ENCODE measurements at regions not wholly inside any gene's neighbourhood (a gene's known extent, or its start where the extent isn't known, plus 50 kb on each side); places are given as distances from the start of the nearest gene placed in this dataset.

DNA sequence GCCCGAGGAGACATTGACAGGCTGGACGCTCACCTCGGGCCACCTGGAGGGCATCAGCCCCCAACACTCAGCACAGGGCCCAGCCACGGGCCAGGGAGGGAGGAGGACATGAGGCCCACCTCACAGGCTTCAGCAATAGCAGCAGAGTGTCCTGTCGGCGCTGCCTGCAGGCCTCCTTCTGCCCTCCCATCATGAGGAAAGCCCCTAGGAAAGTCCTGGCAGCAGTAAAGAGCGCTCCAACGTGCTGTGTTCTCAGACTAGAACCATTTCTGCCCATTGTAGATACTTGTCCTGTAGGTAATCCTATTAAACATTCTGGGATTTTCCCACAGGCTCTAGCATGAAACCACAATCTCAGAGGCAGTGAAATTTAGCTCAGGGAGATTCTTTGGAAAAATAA, 62.0 kb upstream of the GALNT2 start:
- Histone ChIP-seq H3K27me3 (ENCODE audit: insufficient read depth, low read length) (no peaks in the 10 kb centered on the region), H3K9me3 (ENCODE audit: control insufficient read depth in 1 of 2, low read length in 2 of 2) (no peaks in the 10 kb centered on the region), H3K36me3 (ENCODE audit: insufficient read depth, low read length) (no peaks in the 10 kb centered on the region), H3K4me3 (ENCODE audit: low read length in 2 of 2) (no peak overlapping the region), H3K27ac (ENCODE audit: low read depth, low read length) (no peak overlapping the region), H3K4me1 (ENCODE audit: insufficient read depth, low read length) (no peaks in the 10 kb centered on the region)
- POLR2A ChIA-PET (ENCODE audit: partially characterized antibody) = no interaction called here
- intact Hi-C loops (cut with micrococcal nuclease) = no loop called here
- no peaks in the 10 kb centered on the region for H3K4me1 Mint-ChIP-seq
- CTCF ChIA-PET (ENCODE audit: partially characterized antibody) = no interaction called here
- H3K9me3 Mint-ChIP-seq = no peaks in the 10 kb centered on the region
- peaks cover 10 to 15% of the 10 kb centered on the region in 2 donors for H3K27me3 Mint-ChIP-seq
- DNase-seq = no peak
- H3K27ac Mint-ChIP-seq = no peak overlapping the region
- no peak overlapping the region for H3K4me3 Mint-ChIP-seq
- H3K36me3 Mint-ChIP-seq = no peaks in the 10 kb centered on the region

DNA sequence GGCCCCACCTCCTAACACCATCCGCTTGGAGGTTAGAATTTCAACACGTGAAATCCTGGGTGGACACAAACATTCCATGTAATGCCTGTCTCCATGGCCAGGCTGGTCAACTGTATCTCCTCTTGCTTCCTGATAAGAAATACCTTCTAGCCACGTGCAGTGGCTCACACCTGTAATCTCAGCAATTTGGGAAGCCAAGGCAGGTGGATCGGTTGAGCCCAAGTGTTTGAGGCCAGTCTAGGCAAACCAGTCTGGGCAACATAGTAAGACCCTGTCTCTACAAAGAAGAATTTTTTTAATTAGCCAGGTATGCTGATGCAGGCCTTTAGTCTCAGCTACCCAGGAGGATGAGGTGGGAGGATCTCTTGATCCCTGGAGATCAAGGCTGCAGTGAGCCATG, 58.3 kb upstream of the GALNT2 start:
- Mint-ChIP-seq H3K4me1 (no peaks in the 10 kb centered on the region), H3K9me3 (peaks cover 0 to 2% (median 0%) of the 10 kb centered on the region in 8 donors), H3K36me3 (no peaks in the 10 kb centered on the region), H3K27ac (no peak overlapping the region), H3K27me3 (peaks cover 8 to 10% of the 10 kb centered on the region in 2 donors), H3K4me3 (no peak overlapping the region)
- Histone ChIP-seq H3K9me3 (ENCODE audit: control insufficient read depth in 1 of 2, low read length in 2 of 2) (no peaks in the 10 kb centered on the region), H3K4me1 (ENCODE audit: insufficient read depth, low read length) (no peaks in the 10 kb centered on the region), H3K4me3 (ENCODE audit: low read length in 2 of 2) (no peak overlapping the region), H3K27me3 (ENCODE audit: insufficient read depth, low read length) (no peaks in the 10 kb centered on the region), H3K36me3 (ENCODE audit: insufficient read depth, low read length) (no peaks in the 10 kb centered on the region), H3K27ac (ENCODE audit: low read depth, low read length) (no peak overlapping the region)
- DNase-seq = no peak
- CTCF ChIA-PET (ENCODE audit: partially characterized antibody) = no interaction called here
- intact Hi-C loops (cut with micrococcal nuclease) = no loop called here
- POLR2A ChIA-PET (ENCODE audit: partially characterized antibody) = no interaction called here

DNA sequence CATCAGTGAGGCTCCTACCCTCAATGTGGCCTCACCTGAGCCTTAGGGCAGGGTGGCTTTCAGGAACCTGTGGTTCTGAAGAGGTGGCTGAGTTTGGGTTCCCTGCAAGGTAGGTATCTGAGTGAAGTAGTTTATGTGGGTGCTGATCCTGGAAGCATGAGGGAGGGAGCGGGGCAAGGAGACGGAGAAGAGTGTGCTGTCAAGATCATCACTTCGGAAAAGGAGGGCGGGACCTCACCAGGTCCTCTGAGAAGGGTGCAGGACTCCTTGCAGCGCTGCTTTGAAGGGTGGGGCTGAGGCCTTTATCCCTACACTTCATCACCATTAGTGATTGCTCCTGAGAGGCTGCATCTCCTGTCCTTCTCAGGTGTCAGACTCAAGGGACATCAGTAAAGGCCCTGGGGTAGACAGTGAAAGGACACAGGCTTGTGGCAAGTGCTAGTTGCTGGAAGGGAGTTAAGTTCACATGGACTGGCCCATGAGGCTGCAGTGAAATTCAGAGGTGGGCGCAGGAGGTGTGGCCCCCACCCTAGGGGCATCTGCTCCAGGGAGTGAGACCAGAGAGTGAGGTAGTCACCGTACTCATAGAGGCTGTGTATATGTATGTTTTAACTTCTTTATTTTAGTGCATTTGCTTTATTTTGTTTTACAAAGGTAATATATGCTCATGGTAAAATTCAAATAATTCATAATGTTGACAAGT, 57.3 kb upstream of the GALNT2 start:
- Histone ChIP-seq H3K27me3 (ENCODE audit: insufficient read depth, low read length) (no peaks in the 10 kb centered on the region), H3K27ac (ENCODE audit: low read depth, low read length) (no peak overlapping the region), H3K9me3 (ENCODE audit: control insufficient read depth in 1 of 2, low read length in 2 of 2) (no peaks in the 10 kb centered on the region), H3K4me3 (ENCODE audit: low read length in 2 of 2) (no peak overlapping the region), H3K36me3 (ENCODE audit: insufficient read depth, low read length) (no peaks in the 10 kb centered on the region), H3K4me1 (ENCODE audit: insufficient read depth, low read length) (no peaks in the 10 kb centered on the region)
- ChIA-PET CTCF (ENCODE audit: partially characterized antibody) (no interaction called here), POLR2A (ENCODE audit: partially characterized antibody) (no interaction called here)
- Mint-ChIP-seq H3K9me3 (peaks cover 0 to 2% (median 0%) of the 10 kb centered on the region in 8 donors), H3K27me3 (peaks cover 6 to 8% of the 10 kb centered on the region in 2 donors), H3K4me1 (no peaks in the 10 kb centered on the region), H3K36me3 (no peaks in the 10 kb centered on the region), H3K4me3 (no peak overlapping the region), H3K27ac (peak overlapping the region in 2 of 7 donors; percentile 25 to 62)
- no peak for DNase-seq
- intact Hi-C loops (cut with micrococcal nuclease) = no loop called here

DNA sequence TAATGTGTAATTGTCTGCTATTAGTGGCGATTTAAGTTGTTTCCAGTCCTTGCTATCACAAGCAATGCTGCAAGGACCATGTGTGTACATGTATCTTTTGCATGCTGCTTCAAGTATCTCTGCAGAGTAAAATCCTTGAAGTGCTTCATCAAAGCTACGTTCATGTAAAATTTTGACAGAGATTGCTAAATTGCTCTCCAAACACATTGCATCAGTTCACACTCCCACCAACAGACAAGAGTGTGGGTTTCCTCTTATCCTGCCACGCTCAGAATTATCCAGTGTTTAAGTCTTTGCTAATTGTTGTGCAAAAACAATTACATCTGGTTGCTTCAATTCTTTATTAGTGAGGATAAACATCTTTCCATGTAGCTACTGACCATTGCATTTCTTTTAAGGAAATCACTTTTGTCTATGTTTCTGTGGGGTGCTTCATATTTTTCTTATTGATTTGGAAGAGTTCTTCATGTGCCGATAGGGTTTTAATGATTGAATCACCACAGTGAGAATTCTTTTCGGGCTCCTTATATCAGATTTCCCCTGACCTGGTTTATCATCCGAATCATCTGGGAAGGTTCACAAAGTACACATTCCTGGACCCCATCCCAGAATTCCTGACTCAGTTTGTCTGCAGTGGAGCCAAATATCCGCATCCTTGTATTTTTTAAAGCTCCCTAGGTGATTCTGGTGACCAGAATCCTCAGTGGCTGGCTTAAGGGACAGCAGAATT, 56.3 kb upstream of the GALNT2 start:
- H3K27me3 Mint-ChIP-seq = peaks cover 4 to 8% of the 10 kb centered on the region in 2 donors
- CTCF ChIA-PET (ENCODE audit: partially characterized antibody) = no interaction called here
- Histone ChIP-seq H3K4me1 (ENCODE audit: insufficient read depth, low read length) (no peaks in the 10 kb centered on the region), H3K4me3 (ENCODE audit: low read length in 2 of 2) (no peak overlapping the region), H3K27ac (ENCODE audit: low read depth, low read length) (no peak overlapping the region), H3K27me3 (ENCODE audit: insufficient read depth, low read length) (no peaks in the 10 kb centered on the region), H3K9me3 (ENCODE audit: control insufficient read depth in 1 of 2, low read length in 2 of 2) (no peaks in the 10 kb centered on the region), H3K36me3 (ENCODE audit: insufficient read depth, low read length) (no peaks in the 10 kb centered on the region)
- no peaks in the 10 kb centered on the region for H3K36me3 Mint-ChIP-seq
- H3K27ac Mint-ChIP-seq = no peak overlapping the region
- no peak overlapping the region for H3K4me3 Mint-ChIP-seq
- no peaks in the 10 kb centered on the region for H3K4me1 Mint-ChIP-seq
- peaks cover 0 to 2% (median 0%) of the 10 kb centered on the region in 8 donors for H3K9me3 Mint-ChIP-seq
- intact Hi-C loops (cut with micrococcal nuclease) = no loop called here
- no peak for DNase-seq
- POLR2A ChIA-PET (ENCODE audit: partially characterized antibody) = no interaction called here

DNA sequence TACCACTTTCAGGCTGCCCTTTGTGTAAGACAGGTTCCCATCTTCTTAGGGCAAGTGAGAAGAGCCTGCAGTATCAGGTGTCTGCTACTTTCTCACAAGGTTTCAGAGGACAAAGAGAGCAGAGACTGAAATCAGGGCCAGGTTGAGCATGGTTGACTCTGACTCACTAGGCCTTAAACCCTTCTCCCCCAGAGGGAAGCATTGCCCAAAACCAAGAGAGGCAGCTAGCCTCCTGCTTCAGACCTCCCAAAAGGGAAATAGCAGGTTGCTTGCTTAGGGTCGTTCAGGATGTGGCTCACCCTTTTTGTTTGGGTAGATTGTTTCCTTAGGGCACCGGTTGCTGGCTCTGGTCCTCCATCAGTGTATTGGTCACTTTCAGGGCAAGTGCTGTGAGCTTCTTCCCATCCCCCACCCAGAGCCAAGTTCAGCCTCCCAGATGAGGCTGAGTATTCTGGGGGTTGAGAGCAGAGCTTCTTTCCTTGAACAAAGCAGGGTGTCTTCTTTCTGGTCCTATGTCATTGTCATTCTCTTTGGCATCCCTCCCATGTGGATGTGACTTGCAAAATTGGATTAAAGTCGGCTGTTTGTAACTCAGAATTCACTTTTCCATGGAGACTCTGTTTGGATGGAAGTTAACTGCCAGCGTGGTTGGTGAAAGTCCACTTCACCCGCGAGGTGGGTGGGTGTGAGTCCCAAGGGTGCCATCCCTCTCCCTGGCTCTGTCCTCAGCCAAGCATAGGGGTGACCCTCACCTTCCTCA, 55.5 kb upstream of the GALNT2 start:
- ChIA-PET POLR2A (ENCODE audit: partially characterized antibody) (no interaction called here), CTCF (ENCODE audit: partially characterized antibody) (no interaction called here)
- H3K4me3 Mint-ChIP-seq = no peak overlapping the region
- no peak overlapping the region for H3K4me3 ChIP-seq (ENCODE audit: low read length in 2 of 2)
- no peaks in the 10 kb centered on the region for H3K9me3 ChIP-seq (ENCODE audit: control insufficient read depth in 1 of 2, low read length in 2 of 2)
- no peaks in the 10 kb centered on the region for H3K4me1 ChIP-seq (ENCODE audit: insufficient read depth, low read length)
- peaks cover 0 to 2% (median 0%) of the 10 kb centered on the region in 8 donors for H3K9me3 Mint-ChIP-seq
- no peaks in the 10 kb centered on the region for H3K36me3 ChIP-seq (ENCODE audit: insufficient read depth, low read length)
- peaks cover 4 to 8% of the 10 kb centered on the region in 2 donors for H3K27me3 Mint-ChIP-seq
- intact Hi-C loops (cut with micrococcal nuclease) = no loop called here
- no peak overlapping the region for H3K27ac ChIP-seq (ENCODE audit: low read depth, low read length)
- H3K36me3 Mint-ChIP-seq = no peaks in the 10 kb centered on the region
- DNase-seq = no peak
- H3K27ac Mint-ChIP-seq = no peak overlapping the region
- no peaks in the 10 kb centered on the region for H3K27me3 ChIP-seq (ENCODE audit: insufficient read depth, low read length)
- no peaks in the 10 kb centered on the region for H3K4me1 Mint-ChIP-seq

DNA sequence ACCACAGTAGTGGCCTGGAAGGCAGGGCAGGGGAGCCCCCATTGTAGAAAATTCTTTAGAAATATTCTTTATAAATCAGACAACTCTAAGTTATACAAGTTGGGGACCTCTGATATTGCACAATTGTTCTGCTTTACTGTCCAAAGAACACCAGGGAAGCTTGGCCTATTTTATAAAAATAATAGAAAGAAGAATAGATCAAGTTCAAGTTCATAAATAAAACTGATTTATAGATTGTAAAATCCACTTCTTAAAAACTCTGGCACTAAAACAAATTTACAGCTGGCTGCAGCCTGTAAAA, 55.0 kb upstream of the GALNT2 start:
- Mint-ChIP-seq H3K9me3 (peaks cover 0 to 2% (median 0%) of the 10 kb centered on the region in 8 donors), H3K27ac (no peak overlapping the region), H3K36me3 (no peaks in the 10 kb centered on the region), H3K4me3 (no peak overlapping the region), H3K27me3 (peaks cover 4 to 8% of the 10 kb centered on the region in 2 donors), H3K4me1 (no peaks in the 10 kb centered on the region)
- intact Hi-C loops (cut with micrococcal nuclease) = no loop called here
- no peaks in the 10 kb centered on the region for H3K9me3 ChIP-seq (ENCODE audit: control insufficient read depth in 1 of 2, low read length in 2 of 2)
- no peaks in the 10 kb centered on the region for H3K27me3 ChIP-seq (ENCODE audit: insufficient read depth, low read length)
- CTCF ChIA-PET (ENCODE audit: partially characterized antibody) = no interaction called here
- H3K4me1 ChIP-seq (ENCODE audit: insufficient read depth, low read length) = no peaks in the 10 kb centered on the region
- POLR2A ChIA-PET (ENCODE audit: partially characterized antibody) = no interaction called here
- no peak overlapping the region for H3K4me3 ChIP-seq (ENCODE audit: low read length in 2 of 2)
- H3K27ac ChIP-seq (ENCODE audit: low read depth, low read length) = no peak overlapping the region
- no peak for DNase-seq
- H3K36me3 ChIP-seq (ENCODE audit: insufficient read depth, low read length) = no peaks in the 10 kb centered on the region

DNA sequence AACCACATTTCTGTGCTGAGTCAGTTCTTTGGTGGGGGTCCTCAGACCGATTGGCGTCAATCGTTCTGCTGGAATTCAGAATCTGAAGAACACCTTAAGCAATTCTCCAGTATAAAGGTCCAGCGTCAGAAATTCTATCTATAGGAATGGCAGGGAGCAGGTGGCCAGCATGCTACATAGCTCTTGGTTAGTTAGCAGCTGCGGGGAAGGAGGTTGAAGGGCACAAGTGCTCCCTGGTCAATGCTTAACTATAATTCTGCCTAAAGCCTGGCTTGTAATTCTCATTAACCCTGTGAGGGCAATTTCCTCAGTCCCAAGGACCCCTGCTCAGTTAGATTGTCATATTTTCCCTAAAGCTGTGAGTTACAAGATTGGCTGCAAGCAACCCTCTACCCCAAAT, 54.3 kb upstream of the GALNT2 start:
- no peaks in the 10 kb centered on the region for H3K9me3 ChIP-seq (ENCODE audit: control insufficient read depth in 1 of 2, low read length in 2 of 2)
- H3K36me3 ChIP-seq (ENCODE audit: insufficient read depth, low read length) = no peaks in the 10 kb centered on the region
- no peaks in the 10 kb centered on the region for H3K4me1 ChIP-seq (ENCODE audit: insufficient read depth, low read length)
- Mint-ChIP-seq H3K27ac (no peak overlapping the region), H3K27me3 (peaks cover under 1 to 4% of the 10 kb centered on the region in 2 donors), H3K4me3 (no peak overlapping the region), H3K36me3 (no peaks in the 10 kb centered on the region), H3K9me3 (peaks cover 0 to 2% (median 0%) of the 10 kb centered on the region in 8 donors), H3K4me1 (no peaks in the 10 kb centered on the region)
- POLR2A ChIA-PET (ENCODE audit: partially characterized antibody) = no interaction called here
- no peaks in the 10 kb centered on the region for H3K27me3 ChIP-seq (ENCODE audit: insufficient read depth, low read length)
- CTCF ChIA-PET (ENCODE audit: partially characterized antibody) = no interaction called here
- intact Hi-C loops (cut with micrococcal nuclease) = no loop called here
- no peak for DNase-seq
- no peak overlapping the region for H3K27ac ChIP-seq (ENCODE audit: low read depth, low read length)
- H3K4me3 ChIP-seq (ENCODE audit: low read length in 2 of 2) = no peak overlapping the region

All from CD4-positive, alpha-beta memory T cell (primary cell).